Uterus (tissue), 2 donors: ENCODE measurements at regions not wholly inside any gene's neighbourhood (a gene's known extent, or its start where the extent isn't known, plus 50 kb on each side); places are given as distances from the start of the nearest gene placed in this dataset.

Experiments used
- POLR2A ChIP-seq, 2 donors: fragments of 450-650 bp; IDR thresholded peaks; one replicate each; pipeline ENCODE4 v1.6.1; 2016; ENCODE audit warnings: antibody characterized with exemption in 2 of 2, mild to moderate bottlenecking in 1 of 2, moderate library complexity in 1 of 2
- TF ChIP-seq, protein P1 (sequence below), 4 experiments: fragments of 200-600 bp in 2 of 4; fragments of 450-650 bp in 2 of 4; sonication (generic) in 2 of 4; IDR thresholded peaks; one replicate each; pipeline ENCODE4 v1.5.1; 2016 to 2019; ENCODE audit warnings: antibody characterized with exemption in 4 of 4, mild to moderate bottlenecking in 2 of 4, moderate library complexity in 1 of 4

DNA sequence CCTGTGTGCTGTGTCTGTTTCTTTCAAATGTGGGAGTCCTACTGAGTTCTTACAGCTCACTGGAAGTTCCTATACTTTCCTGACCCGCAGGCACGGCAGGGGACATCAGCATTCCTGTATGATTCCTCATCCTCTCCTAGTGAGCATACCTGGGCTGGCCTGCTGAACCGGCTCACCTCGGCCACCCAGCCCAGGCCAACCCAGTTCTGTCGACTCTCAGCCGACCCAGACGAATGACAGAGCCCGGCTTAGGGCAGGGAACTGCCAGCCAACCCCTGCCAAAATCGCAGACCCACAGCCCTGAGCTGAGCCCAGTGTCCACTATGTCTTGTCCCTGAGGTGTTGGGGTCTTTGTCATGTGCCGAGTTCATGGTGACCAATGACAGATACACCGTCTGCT is 339.7 kb downstream of the BRD1 start:
- TF ChIP-seq POLR2A (IDR thresholded peaks at IDR 0.05), result no peak
- TF ChIP-seq, protein P1, sequence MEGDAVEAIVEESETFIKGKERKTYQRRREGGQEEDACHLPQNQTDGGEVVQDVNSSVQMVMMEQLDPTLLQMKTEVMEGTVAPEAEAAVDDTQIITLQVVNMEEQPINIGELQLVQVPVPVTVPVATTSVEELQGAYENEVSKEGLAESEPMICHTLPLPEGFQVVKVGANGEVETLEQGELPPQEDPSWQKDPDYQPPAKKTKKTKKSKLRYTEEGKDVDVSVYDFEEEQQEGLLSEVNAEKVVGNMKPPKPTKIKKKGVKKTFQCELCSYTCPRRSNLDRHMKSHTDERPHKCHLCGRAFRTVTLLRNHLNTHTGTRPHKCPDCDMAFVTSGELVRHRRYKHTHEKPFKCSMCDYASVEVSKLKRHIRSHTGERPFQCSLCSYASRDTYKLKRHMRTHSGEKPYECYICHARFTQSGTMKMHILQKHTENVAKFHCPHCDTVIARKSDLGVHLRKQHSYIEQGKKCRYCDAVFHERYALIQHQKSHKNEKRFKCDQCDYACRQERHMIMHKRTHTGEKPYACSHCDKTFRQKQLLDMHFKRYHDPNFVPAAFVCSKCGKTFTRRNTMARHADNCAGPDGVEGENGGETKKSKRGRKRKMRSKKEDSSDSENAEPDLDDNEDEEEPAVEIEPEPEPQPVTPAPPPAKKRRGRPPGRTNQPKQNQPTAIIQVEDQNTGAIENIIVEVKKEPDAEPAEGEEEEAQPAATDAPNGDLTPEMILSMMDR (IDR thresholded peaks at IDR 0.05), result no peak
